GM23338 (cell line): ENCODE measurements at regions not wholly inside any gene's neighbourhood (a gene's known extent, or its start where the extent isn't known, plus 50 kb on each side); places are given as distances from the start of the nearest gene placed in this dataset.

Source experiments
- ATAC-seq: fragments of 200-7000 bp; cut with Tn5 transposase; 3 replicates; pipeline ENCODE4 v1.9.1; 2020
- DNase-seq: peaks from one replicate; pipeline ENCODE4 v3.0.0-alpha.2; 2015; ENCODE audit warnings: low spot score
- H2AFZ ChIP-seq: fragments of 200-600 bp; sonication (generic); 2 replicates; pipeline ENCODE4 v1.8.0; 2016; ENCODE audit warnings: antibody characterized with exemption, mild to moderate bottlenecking, moderate library complexity
- H3F3A ChIP-seq: fragments of 200-600 bp; sonication (generic); replicated peaks from 2 replicates; pipeline ENCODE4 v1.8.0; 2017; ENCODE audit warnings: antibody characterized with exemption, mixed run types, low read depth
- H3K27ac ChIP-seq: fragments of 200-600 bp; sonication (generic); 2 replicates; pipeline ENCODE4 v1.6.1; 2016; ENCODE audit warnings: low read depth
- H3K27me3 ChIP-seq: fragments of 200-600 bp; sonication (generic); 2 replicates; pipeline ENCODE4 v1.8.0; 2016; ENCODE audit warnings: mild to moderate bottlenecking, mixed run types, moderate library complexity; ENCODE audit not compliant: insufficient read depth
- H3K36me3 ChIP-seq: fragments of 200-600 bp; sonication (generic); 2 replicates; pipeline ENCODE4 v1.8.0; 2016; ENCODE audit warnings: mild to moderate bottlenecking; ENCODE audit not compliant: insufficient read depth
- H3K4me1 ChIP-seq: fragments of 200-600 bp; sonication (generic); 2 replicates; pipeline ENCODE4 v1.8.0; 2016; ENCODE audit warnings: mild to moderate bottlenecking, moderate library complexity; ENCODE audit not compliant: insufficient read depth
- H3K4me2 ChIP-seq: fragments of 200-600 bp; sonication (generic); 2 replicates; pipeline ENCODE4 v1.7.1; 2017; ENCODE audit warnings: mixed run types
- H3K4me3 ChIP-seq: fragments of 200-600 bp; sonication (generic); 2 replicates; pipeline ENCODE4 v1.6.1; 2016; ENCODE audit warnings: mixed run types
- H3K79me2 ChIP-seq: fragments of 200-600 bp; sonication (generic); replicated peaks from 2 replicates; pipeline ENCODE4 v1.8.0; 2017; ENCODE audit warnings: mild to moderate bottlenecking; ENCODE audit not compliant: insufficient read depth
- H3K9me2 ChIP-seq: fragments of 200-600 bp; sonication (generic); 2 replicates; pipeline ENCODE4 v1.8.0; 2017; ENCODE audit not compliant: insufficient read depth
- H4K20me1 ChIP-seq: fragments of 200-600 bp; sonication (generic); replicated peaks from 2 replicates; pipeline ENCODE4 v1.8.0; 2017; ENCODE audit warnings: mild to moderate bottlenecking; ENCODE audit not compliant: insufficient read depth
- H3K27ac Mint-ChIP-seq: 2 replicates; pipeline ENCODE4 v1.8.0; 2020; ENCODE audit warnings: inconsistent platforms, mild to moderate bottlenecking, moderate library complexity, mixed read lengths
- H3K27me3 Mint-ChIP-seq: 3 replicates; pipeline ENCODE4 v1.8.0; 2022; ENCODE audit warnings: low read depth, mild to moderate bottlenecking, moderate library complexity, mixed read lengths, inconsistent platforms; ENCODE audit not compliant: insufficient read depth, poor library complexity
- H3K36me3 Mint-ChIP-seq: 3 replicates; pipeline ENCODE4 v1.8.0; 2021; ENCODE audit warnings: low read depth, mild to moderate bottlenecking, inconsistent platforms, moderate library complexity, mixed read lengths
- H3K4me1 Mint-ChIP-seq: 3 replicates; pipeline ENCODE4 v1.8.0; 2020; ENCODE audit warnings: mild to moderate bottlenecking, inconsistent platforms, mixed read lengths
- H3K4me3 Mint-ChIP-seq: 3 replicates; pipeline ENCODE4 v1.8.0; 2021; ENCODE audit warnings: moderate library complexity, mild to moderate bottlenecking, inconsistent platforms, mixed read lengths
- H3K9me3 Mint-ChIP-seq: 3 replicates; pipeline ENCODE4 v1.8.0; 2020; ENCODE audit warnings: moderate library complexity, mild to moderate bottlenecking, inconsistent platforms, mixed read lengths
- CREB1 ChIP-seq: fragments of 250-450 bp; sonication (Bioruptor Pico); IDR thresholded peaks from 2 replicates; pipeline ENCODE4 v1.5.0; 2020; ENCODE audit warnings: low read depth, mild to moderate bottlenecking, moderate library complexity
- EZH2 ChIP-seq: fragments of 200-600 bp; sonication (generic); IDR thresholded peaks from one replicate; pipeline ENCODE4 v1.8.0; 2017; ENCODE audit warnings: antibody characterized with exemption, mild to moderate bottlenecking, low read depth; ENCODE audit not compliant: unreplicated experiment
- EZH2phosphoT487 ChIP-seq: fragments of 200-600 bp; sonication (generic); IDR thresholded peaks from one replicate; pipeline ENCODE4 v1.8.1; 2018; ENCODE audit warnings: antibody characterized with exemption; ENCODE audit not compliant: unreplicated experiment
- JUNB ChIP-seq: IDR thresholded peaks from one replicate; pipeline ENCODE4 v1.6.1; 2016; ENCODE audit warnings: antibody characterized with exemption; ENCODE audit not compliant: unreplicated experiment
- NANOG ChIP-seq: IDR thresholded peaks from 2 replicates; pipeline ENCODE4 v1.6.1; 2016; ENCODE audit warnings: antibody characterized with exemption, borderline replicate concordance
- POLR2AphosphoS5 ChIP-seq: IDR thresholded peaks from 2 replicates; pipeline ENCODE4 v1.6.1; 2016; ENCODE audit warnings: antibody characterized with exemption, low read depth
- STAT1 ChIP-seq: IDR thresholded peaks from one replicate; pipeline ENCODE4 v1.6.1; 2016; ENCODE audit warnings: antibody characterized with exemption; ENCODE audit not compliant: unreplicated experiment
- ZNF114 ChIP-seq: fragments of 250-450 bp; sonication (Bioruptor Pico); IDR thresholded peaks from 2 replicates; pipeline ENCODE4 v1.5.0; 2020; ENCODE audit warnings: mild to moderate bottlenecking, moderate library complexity
- ZNF331 ChIP-seq: fragments of 250-450 bp; sonication (Bioruptor Pico); IDR thresholded peaks from 2 replicates; pipeline ENCODE4 v1.5.0; 2020; ENCODE audit warnings: low read depth, mild to moderate bottlenecking, moderate library complexity
- TF ChIP-seq, protein P1 (sequence below): fragments of 250-450 bp; sonication (Bioruptor Pico); IDR thresholded peaks from 2 replicates; pipeline ENCODE4 v1.5.0; 2020; ENCODE audit warnings: mild to moderate bottlenecking, moderate library complexity
- TF ChIP-seq, protein P2 (sequence below): IDR thresholded peaks from one replicate; pipeline ENCODE4 v1.6.1; 2018; ENCODE audit warnings: antibody characterized with exemption; ENCODE audit not compliant: unreplicated experiment
- TF ChIP-seq, protein P3 (sequence below): IDR thresholded peaks from 2 replicates; pipeline ENCODE4 v1.6.1; 2016; ENCODE audit warnings: antibody characterized with exemption
- TF ChIP-seq, protein P4 (sequence below), 2 experiments: fragments of 200-600 bp in 1 of 2; sonication (generic) in 1 of 2; conservative IDR thresholded peaks; 2 replicates each; pipeline versions ENCODE4 v1.5.1 to v1.6.1; 2016 to 2017; ENCODE audit warnings: antibody characterized with exemption in 2 of 2, low read depth in 2 of 2, mild to moderate bottlenecking in 2 of 2, moderate library complexity in 1 of 2

DNA sequence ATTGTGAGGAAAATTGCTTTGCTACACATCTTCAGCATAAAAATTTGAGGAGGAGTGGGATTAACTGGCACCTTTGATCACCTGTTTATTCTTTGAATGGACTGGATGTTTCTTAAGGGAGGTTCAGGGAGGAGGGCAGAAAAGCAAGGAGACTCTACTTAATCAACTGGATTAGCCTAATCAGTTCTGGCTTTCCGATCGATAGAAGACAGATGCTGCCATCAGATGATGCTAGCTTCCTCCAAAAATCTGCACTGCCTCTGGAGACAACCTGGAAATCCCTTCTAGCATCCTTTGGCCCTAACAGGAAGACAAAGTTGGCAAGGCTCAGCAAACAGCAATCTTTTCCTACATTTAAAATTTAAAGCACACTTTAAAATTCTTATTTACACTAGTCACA lies 197.8 kb downstream of the EBLN2 start (continued):
- TF ChIP-seq, protein P1, sequence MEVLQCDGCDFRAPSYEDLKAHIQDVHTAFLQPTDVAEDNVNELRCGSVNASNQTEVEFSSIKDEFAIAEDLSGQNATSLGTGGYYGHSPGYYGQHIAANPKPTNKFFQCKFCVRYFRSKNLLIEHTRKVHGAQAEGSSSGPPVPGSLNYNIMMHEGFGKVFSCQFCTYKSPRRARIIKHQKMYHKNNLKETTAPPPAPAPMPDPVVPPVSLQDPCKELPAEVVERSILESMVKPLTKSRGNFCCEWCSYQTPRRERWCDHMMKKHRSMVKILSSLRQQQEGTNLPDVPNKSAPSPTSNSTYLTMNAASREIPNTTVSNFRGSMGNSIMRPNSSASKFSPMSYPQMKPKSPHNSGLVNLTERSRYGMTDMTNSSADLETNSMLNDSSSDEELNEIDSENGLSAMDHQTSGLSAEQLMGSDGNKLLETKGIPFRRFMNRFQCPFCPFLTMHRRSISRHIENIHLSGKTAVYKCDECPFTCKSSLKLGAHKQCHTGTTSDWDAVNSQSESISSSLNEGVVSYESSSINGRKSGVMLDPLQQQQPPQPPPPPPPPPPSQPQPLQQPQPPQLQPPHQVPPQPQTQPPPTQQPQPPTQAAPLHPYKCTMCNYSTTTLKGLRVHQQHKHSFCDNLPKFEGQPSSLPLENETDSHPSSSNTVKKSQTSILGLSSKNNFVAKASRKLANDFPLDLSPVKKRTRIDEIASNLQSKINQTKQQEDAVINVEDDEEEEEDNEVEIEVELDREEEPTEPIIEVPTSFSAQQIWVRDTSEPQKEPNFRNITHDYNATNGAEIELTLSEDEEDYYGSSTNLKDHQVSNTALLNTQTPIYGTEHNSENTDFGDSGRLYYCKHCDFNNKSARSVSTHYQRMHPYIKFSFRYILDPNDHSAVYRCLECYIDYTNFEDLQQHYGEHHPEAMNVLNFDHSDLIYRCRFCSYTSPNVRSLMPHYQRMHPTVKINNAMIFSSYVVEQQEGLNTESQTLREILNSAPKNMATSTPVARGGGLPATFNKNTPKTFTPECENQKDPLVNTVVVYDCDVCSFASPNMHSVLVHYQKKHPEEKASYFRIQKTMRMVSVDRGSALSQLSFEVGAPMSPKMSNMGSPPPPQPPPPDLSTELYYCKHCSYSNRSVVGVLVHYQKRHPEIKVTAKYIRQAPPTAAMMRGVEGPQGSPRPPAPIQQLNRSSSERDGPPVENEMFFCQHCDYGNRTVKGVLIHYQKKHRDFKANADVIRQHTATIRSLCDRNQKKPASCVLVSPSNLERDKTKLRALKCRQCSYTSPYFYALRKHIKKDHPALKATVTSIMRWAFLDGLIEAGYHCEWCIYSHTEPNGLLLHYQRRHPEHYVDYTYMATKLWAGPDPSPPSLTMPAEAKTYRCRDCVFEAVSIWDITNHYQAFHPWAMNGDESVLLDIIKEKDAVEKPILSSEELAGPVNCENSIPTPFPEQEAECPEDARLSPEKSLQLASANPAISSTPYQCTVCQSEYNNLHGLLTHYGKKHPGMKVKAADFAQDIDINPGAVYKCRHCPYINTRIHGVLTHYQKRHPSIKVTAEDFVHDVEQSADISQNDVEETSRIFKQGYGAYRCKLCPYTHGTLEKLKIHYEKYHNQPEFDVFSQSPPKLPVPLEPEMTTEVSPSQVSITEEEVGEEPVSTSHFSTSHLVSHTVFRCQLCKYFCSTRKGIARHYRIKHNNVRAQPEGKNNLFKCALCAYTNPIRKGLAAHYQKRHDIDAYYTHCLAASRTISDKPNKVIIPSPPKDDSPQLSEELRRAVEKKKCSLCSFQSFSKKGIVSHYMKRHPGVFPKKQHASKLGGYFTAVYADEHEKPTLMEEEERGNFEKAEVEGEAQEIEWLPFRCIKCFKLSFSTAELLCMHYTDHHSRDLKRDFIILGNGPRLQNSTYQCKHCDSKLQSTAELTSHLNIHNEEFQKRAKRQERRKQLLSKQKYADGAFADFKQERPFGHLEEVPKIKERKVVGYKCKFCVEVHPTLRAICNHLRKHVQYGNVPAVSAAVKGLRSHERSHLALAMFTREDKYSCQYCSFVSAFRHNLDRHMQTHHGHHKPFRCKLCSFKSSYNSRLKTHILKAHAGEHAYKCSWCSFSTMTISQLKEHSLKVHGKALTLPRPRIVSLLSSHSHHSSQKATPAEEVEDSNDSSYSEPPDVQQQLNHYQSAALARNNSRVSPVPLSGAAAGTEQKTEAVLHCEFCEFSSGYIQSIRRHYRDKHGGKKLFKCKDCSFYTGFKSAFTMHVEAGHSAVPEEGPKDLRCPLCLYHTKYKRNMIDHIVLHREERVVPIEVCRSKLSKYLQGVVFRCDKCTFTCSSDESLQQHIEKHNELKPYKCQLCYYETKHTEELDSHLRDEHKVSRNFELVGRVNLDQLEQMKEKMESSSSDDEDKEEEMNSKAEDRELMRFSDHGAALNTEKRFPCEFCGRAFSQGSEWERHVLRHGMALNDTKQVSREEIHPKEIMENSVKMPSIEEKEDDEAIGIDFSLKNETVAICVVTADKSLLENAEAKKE (CRISPR knock-in tag) = no peak
- no peak for TF ChIP-seq EZH2phosphoT487
- TF ChIP-seq ZNF114 (CRISPR knock-in tag) = no peak

DNA sequence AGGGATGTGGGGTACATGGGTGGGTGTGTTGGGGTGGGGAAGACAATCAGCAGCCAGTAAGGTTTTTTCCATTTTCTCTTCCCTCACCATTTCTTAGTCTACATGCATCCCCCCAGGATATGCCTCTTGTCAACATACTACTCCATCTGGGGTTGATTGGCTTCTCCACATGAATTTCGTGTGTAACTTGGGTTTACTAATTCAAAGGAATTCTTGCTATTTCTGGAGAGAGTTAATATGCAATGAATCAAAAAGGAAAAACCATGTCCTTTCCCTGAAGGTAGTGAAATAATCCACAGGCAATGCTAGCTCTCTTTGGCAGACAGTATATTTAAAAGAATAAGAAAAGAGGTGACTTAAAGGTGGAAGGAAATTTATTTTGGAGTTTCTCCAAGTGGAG lies 198.4 kb downstream of the EBLN2 start:
- H4K20me1 ChIP-seq = no peaks in the 10 kb centered on the region
- H3K4me3 Mint-ChIP-seq = no peak overlapping the region
- no peaks in the 10 kb centered on the region for H3K79me2 ChIP-seq
- ATAC-seq (no peak), DNase-seq (no peak)
- no peaks in the 10 kb centered on the region for H3K9me3 Mint-ChIP-seq
- H3K27ac Mint-ChIP-seq = no peak overlapping the region
- H3K4me3 ChIP-seq = no peak overlapping the region
- peaks cover 5% of the 10 kb centered on the region; the same call in 2 of the 3 replicates for H3K4me1 Mint-ChIP-seq
- H3K36me3 ChIP-seq = no peaks in the 10 kb centered on the region
- H2AFZ ChIP-seq = no peak overlapping the region; the same call in 1 of the 2 replicates
- H3K4me1 ChIP-seq = peaks cover 5% of the 10 kb centered on the region
- no peaks in the 10 kb centered on the region for H3F3A ChIP-seq
- peaks cover 4% of the 10 kb centered on the region for H3K27me3 Mint-ChIP-seq
- no peak overlapping the region for H3K4me2 ChIP-seq
- H3K27me3 ChIP-seq = no peaks in the 10 kb centered on the region
- H3K36me3 Mint-ChIP-seq = no peaks in the 10 kb centered on the region
- H3K27ac ChIP-seq = no peak overlapping the region
- H3K9me2 ChIP-seq = no peaks in the 10 kb centered on the region; the same call in 1 of the 2 replicates
- TF ChIP-seq NANOG (no peak), STAT1 (no peak), ZNF331 (CRISPR knock-in tag) (no peak), EZH2phosphoT487 (no peak), POLR2AphosphoS5 (no peak), EZH2 (no peak), ZNF114 (CRISPR knock-in tag) (no peak), CREB1 (CRISPR knock-in tag) (no peak), JUNB (no peak)
- TF ChIP-seq, protein P2, sequence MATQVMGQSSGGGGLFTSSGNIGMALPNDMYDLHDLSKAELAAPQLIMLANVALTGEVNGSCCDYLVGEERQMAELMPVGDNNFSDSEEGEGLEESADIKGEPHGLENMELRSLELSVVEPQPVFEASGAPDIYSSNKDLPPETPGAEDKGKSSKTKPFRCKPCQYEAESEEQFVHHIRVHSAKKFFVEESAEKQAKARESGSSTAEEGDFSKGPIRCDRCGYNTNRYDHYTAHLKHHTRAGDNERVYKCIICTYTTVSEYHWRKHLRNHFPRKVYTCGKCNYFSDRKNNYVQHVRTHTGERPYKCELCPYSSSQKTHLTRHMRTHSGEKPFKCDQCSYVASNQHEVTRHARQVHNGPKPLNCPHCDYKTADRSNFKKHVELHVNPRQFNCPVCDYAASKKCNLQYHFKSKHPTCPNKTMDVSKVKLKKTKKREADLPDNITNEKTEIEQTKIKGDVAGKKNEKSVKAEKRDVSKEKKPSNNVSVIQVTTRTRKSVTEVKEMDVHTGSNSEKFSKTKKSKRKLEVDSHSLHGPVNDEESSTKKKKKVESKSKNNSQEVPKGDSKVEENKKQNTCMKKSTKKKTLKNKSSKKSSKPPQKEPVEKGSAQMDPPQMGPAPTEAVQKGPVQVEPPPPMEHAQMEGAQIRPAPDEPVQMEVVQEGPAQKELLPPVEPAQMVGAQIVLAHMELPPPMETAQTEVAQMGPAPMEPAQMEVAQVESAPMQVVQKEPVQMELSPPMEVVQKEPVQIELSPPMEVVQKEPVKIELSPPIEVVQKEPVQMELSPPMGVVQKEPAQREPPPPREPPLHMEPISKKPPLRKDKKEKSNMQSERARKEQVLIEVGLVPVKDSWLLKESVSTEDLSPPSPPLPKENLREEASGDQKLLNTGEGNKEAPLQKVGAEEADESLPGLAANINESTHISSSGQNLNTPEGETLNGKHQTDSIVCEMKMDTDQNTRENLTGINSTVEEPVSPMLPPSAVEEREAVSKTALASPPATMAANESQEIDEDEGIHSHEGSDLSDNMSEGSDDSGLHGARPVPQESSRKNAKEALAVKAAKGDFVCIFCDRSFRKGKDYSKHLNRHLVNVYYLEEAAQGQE = no peak
- TF ChIP-seq, protein P3, sequence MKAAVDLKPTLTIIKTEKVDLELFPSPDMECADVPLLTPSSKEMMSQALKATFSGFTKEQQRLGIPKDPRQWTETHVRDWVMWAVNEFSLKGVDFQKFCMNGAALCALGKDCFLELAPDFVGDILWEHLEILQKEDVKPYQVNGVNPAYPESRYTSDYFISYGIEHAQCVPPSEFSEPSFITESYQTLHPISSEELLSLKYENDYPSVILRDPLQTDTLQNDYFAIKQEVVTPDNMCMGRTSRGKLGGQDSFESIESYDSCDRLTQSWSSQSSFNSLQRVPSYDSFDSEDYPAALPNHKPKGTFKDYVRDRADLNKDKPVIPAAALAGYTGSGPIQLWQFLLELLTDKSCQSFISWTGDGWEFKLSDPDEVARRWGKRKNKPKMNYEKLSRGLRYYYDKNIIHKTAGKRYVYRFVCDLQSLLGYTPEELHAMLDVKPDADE = no peak
- TF ChIP-seq, protein P4, sequence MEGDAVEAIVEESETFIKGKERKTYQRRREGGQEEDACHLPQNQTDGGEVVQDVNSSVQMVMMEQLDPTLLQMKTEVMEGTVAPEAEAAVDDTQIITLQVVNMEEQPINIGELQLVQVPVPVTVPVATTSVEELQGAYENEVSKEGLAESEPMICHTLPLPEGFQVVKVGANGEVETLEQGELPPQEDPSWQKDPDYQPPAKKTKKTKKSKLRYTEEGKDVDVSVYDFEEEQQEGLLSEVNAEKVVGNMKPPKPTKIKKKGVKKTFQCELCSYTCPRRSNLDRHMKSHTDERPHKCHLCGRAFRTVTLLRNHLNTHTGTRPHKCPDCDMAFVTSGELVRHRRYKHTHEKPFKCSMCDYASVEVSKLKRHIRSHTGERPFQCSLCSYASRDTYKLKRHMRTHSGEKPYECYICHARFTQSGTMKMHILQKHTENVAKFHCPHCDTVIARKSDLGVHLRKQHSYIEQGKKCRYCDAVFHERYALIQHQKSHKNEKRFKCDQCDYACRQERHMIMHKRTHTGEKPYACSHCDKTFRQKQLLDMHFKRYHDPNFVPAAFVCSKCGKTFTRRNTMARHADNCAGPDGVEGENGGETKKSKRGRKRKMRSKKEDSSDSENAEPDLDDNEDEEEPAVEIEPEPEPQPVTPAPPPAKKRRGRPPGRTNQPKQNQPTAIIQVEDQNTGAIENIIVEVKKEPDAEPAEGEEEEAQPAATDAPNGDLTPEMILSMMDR (conservative IDR thresholded peaks at IDR 0.05; ENCODE audit: low read depth in 2 of 2) = no peak
